Mammary epithelial cell (primary cell): ENCODE measurements at regions not wholly inside any gene's neighbourhood (a gene's known extent, or its start where the extent isn't known, plus 50 kb on each side); places are given as distances from the start of the nearest gene placed in this dataset.

ENCODE experiments used
- CTCF ChIP-seq, 2 donors: IDR thresholded peaks in 1 of 2; conservative IDR thresholded peaks in 1 of 2; 2 replicates each; pipeline ENCODE4 v1.5.1; 2011 to 2012; ENCODE audit warnings: inconsistent platforms in 2 of 2, low read length in 2 of 2, mild to moderate bottlenecking in 2 of 2, control low read depth in 1 of 2, low read depth in 1 of 2; ENCODE audit not compliant: insufficient read depth in 1 of 2; ENCODE audit errors: extremely low read depth in 1 of 2
- EZH2 ChIP-seq: IDR thresholded peaks from 2 replicates; pipeline ENCODE4 v1.6.1; 2012; ENCODE audit warnings: low read length, inconsistent platforms, borderline replicate concordance

GRCh38 chr7:24034251-24034650, 249.7 kb upstream of the NPY start:
- TF ChIP-seq CTCF (conservative IDR thresholded peaks at IDR 0.05 in 1 of 2, IDR thresholded peaks at IDR 0.05 in 1 of 2; ENCODE audit: extremely low read depth in 1 of 2, insufficient read depth in 1 of 2, low read depth in 1 of 2, low read length in 2 of 2) (no peak), EZH2 (no peak)
